B cell (primary cell): ENCODE measurements at regions not wholly inside any gene's neighbourhood (a gene's known extent, or its start where the extent isn't known, plus 50 kb on each side); places are given as distances from the start of the nearest gene placed in this dataset.

Experiments used
- ATAC-seq: fragments of 200-7000 bp; cut with Tn5 transposase; one replicate; pipeline ENCODE4 v1.10.0; 2021; ENCODE audit warnings: low read depth, mild to moderate bottlenecking, moderate number of reproducible peaks, moderate library complexity
- CTCF ChIA-PET: fragments of 350-600 bp; sonication (Branson Sonifier 250); formaldehyde crosslinking; loops from one replicate; lab custom pipeline; 2021; ENCODE audit warnings: antibody characterized with exemption, inconsistent platforms; lab: Charles Lee
- POLR2A ChIA-PET: fragments of 350-600 bp; sonication (Branson Sonifier 250); formaldehyde crosslinking; loops from one replicate; lab custom pipeline; 2021; ENCODE audit warnings: antibody characterized with exemption; lab: Charles Lee
- DNase-seq: peaks from one replicate; pipeline ENCODE4 v3.0.0; 2013
- H2AFZ ChIP-seq: 2 replicates; pipeline ENCODE4 v1.6.1; 2012; ENCODE audit warnings: mild to moderate bottlenecking, low read depth, low read length; ENCODE audit not compliant: insufficient read depth, poor library complexity, severe bottlenecking
- H3K27ac ChIP-seq, 2 donors: 1 replicate in 1 of 2; 2 replicates in 1 of 2; pipeline ENCODE4 v1.5.1; 2012 to 2013; ENCODE audit warnings: low read length in 2 of 2, mild to moderate bottlenecking in 2 of 2, moderate library complexity in 1 of 2
- H3K27me3 ChIP-seq, 4 experiments: fragments of 200-600 bp in 1 of 4; sonication (generic) in 1 of 4; replicated peaks in 1 of 4; 1 replicate in 2 of 4; 2 replicates in 2 of 4; pipeline versions ENCODE4 v1.6.1 to v1.7.0; 2013 to 2016; ENCODE audit warnings: low read length in 3 of 4, mild to moderate bottlenecking in 2 of 4, mixed read lengths in 1 of 4, moderate library complexity in 1 of 4; ENCODE audit not compliant: insufficient read depth in 4 of 4, control insufficient read depth in 3 of 4; ENCODE audit errors: control extremely low read depth in 1 of 4
- H3K36me3 ChIP-seq, 2 experiments: replicated peaks in 1 of 2; 1 replicate in 1 of 2; 2 replicates in 1 of 2; pipeline versions ENCODE4 v1.6.1 to v1.7.1; 2013; ENCODE audit warnings: low read length in 1 of 2; ENCODE audit not compliant: insufficient read depth in 2 of 2, control insufficient read depth in 1 of 2; ENCODE audit errors: control extremely low read depth in 1 of 2, extremely low read depth in 1 of 2
- H3K4me1 ChIP-seq, 2 donors: fragments of 200-600 bp in 1 of 2; sonication (generic) in 1 of 2; 1 replicate in 1 of 2; 2 replicates in 1 of 2; pipeline versions ENCODE4 v1.5.1 to v1.6.1; 2013 to 2017; ENCODE audit warnings: low read length in 2 of 2; ENCODE audit not compliant: control insufficient read depth in 2 of 2, insufficient read depth in 2 of 2
- H3K4me2 ChIP-seq: replicated peaks from 2 replicates; pipeline ENCODE3; 2012; ENCODE audit warnings: mild to moderate bottlenecking, low read depth, low read length; ENCODE audit not compliant: poor library complexity, severe bottlenecking
- H3K4me3 ChIP-seq, 5 experiments: fragments of 200-600 bp in 1 of 5; sonication (generic) in 1 of 5; 1 replicate in 3 of 5; 2 replicates in 2 of 5; pipeline versions ENCODE4 v1.5.1 to v1.7.0; 2011 to 2016; ENCODE audit warnings: low read length in 4 of 5, mild to moderate bottlenecking in 4 of 5, low read depth in 2 of 5, control low read depth in 1 of 5, moderate library complexity in 1 of 5; ENCODE audit not compliant: insufficient read depth in 1 of 5; ENCODE audit errors: control extremely low read depth in 1 of 5, extremely low read depth in 1 of 5
- H3K79me2 ChIP-seq: fragments of 200-600 bp; sonication (generic); one replicate; pipeline ENCODE4 v1.6.0; 2016; ENCODE audit warnings: low read length; ENCODE audit not compliant: control insufficient read depth, insufficient read depth
- H3K9ac ChIP-seq: fragments of 200-600 bp; sonication (generic); 2 replicates; pipeline ENCODE4 v1.6.1; 2017; ENCODE audit warnings: mild to moderate bottlenecking, low read length, moderate library complexity
- H3K9me3 ChIP-seq, 3 donors: one replicate each; pipeline versions ENCODE4 v1.6.1 to v1.7.1; 2013; ENCODE audit warnings: low read length in 2 of 3; ENCODE audit not compliant: control insufficient read depth in 2 of 3, insufficient read depth in 1 of 3; ENCODE audit errors: control extremely low read depth in 1 of 3
- H4K20me1 ChIP-seq: 2 replicates; pipeline ENCODE4 v1.6.0; 2012; ENCODE audit warnings: mild to moderate bottlenecking, low read length; ENCODE audit not compliant: insufficient read depth, control insufficient read depth, poor library complexity, severe bottlenecking
- H3K27ac Mint-ChIP-seq: one replicate; pipeline ENCODE4 v1.8.0; 2021; ENCODE audit warnings: mixed read lengths
- H3K27me3 Mint-ChIP-seq: one replicate; pipeline ENCODE4 v1.8.0; 2021; ENCODE audit warnings: mixed read lengths
- H3K4me1 Mint-ChIP-seq: one replicate; pipeline ENCODE4 v1.8.0; 2021; ENCODE audit warnings: mixed read lengths
- H3K4me3 Mint-ChIP-seq: one replicate; pipeline ENCODE4 v1.8.0; 2021; ENCODE audit warnings: mixed read lengths
- H3K9me3 Mint-ChIP-seq: one replicate; pipeline ENCODE4 v1.8.0; 2022; ENCODE audit warnings: mixed read lengths; ENCODE audit not compliant: insufficient read depth
- CTCF ChIP-seq: fragments of 200-600 bp; IDR thresholded peaks from one replicate; pipeline ENCODE4 v1.8.0; 2022; ENCODE audit warnings: antibody characterized with exemption, mild to moderate bottlenecking
- EZH2 ChIP-seq: IDR thresholded peaks from 2 replicates; pipeline ENCODE4 v1.6.1; 2012; ENCODE audit warnings: borderline replicate concordance, low read depth, mild to moderate bottlenecking, moderate library complexity, low read length; ENCODE audit not compliant: insufficient read depth, poor library complexity, severe bottlenecking
- WGBS: methylation state at CpG from one replicate; pipeline ENCODE4 v1.1.5; 2013; ENCODE audit warnings: missing lambda C conversion rate; ENCODE audit not compliant: insufficient coverage; 5-methylcytosine and 5-hydroxymethylcytosine counted together
- intact Hi-C: fragments of 100-400 bp; cut with micrococcal nuclease; formaldehyde crosslinking; loops from one replicate; pipeline ENCODE4 v1.10.0; 2022

GRCh38 chr1:4219111-4219510 lies 319.0 kb upstream of the C1orf174 start:
- H3K9me3 ChIP-seq = no peaks in the 10 kb centered on the region
- WGBS = 92% methylated on average over 9 of the region's 11 CpGs
- H3K4me2 ChIP-seq = no peak overlapping the region
- intact Hi-C loops = no loop called here
- H3K79me2 ChIP-seq = no peaks in the 10 kb centered on the region
- H3K4me1 ChIP-seq = no peaks in the 10 kb centered on the region
- no peak overlapping the region for H3K4me3 Mint-ChIP-seq
- H3K27ac ChIP-seq = no peak overlapping the region
- ChIA-PET CTCF (no interaction called here), POLR2A (no interaction called here)
- no peaks in the 10 kb centered on the region for H4K20me1 ChIP-seq
- no peaks in the 10 kb centered on the region for H3K9me3 Mint-ChIP-seq
- peaks cover 0 to 2% (median 0%) of the 10 kb centered on the region in 4 experiments for H3K27me3 ChIP-seq
- no peak overlapping the region for H3K9ac ChIP-seq
- no peaks in the 10 kb centered on the region for H3K36me3 ChIP-seq
- no peak for DNase-seq
- ATAC-seq = no peak
- peaks cover 21% of the 10 kb centered on the region for H3K27me3 Mint-ChIP-seq
- no peak for TF ChIP-seq EZH2
- TF ChIP-seq CTCF = no peak
- no peak overlapping the region for H3K4me3 ChIP-seq
- no peak overlapping the region for H2AFZ ChIP-seq
- no peak overlapping the region for H3K27ac Mint-ChIP-seq
- no peaks in the 10 kb centered on the region for H3K4me1 Mint-ChIP-seq

- ChIA-PET POLR2A (no interaction called here), CTCF (no interaction called here)
- Histone ChIP-seq H3K9ac (no peak overlapping the region), H3K79me2 (no peaks in the 10 kb centered on the region), H4K20me1 (no peaks in the 10 kb centered on the region), H3K27me3 (peaks cover 0 to 2% (median 0%) of the 10 kb centered on the region in 4 experiments), H3K4me1 (no peaks in the 10 kb centered on the region), H3K4me3 (no peak overlapping the region), H3K4me2 (no peak overlapping the region), H3K36me3 (no peaks in the 10 kb centered on the region), H3K27ac (no peak overlapping the region), H3K9me3 (no peaks in the 10 kb centered on the region), H2AFZ (no peak overlapping the region)
- no peak for TF ChIP-seq CTCF
- no peak for TF ChIP-seq EZH2
- Mint-ChIP-seq H3K4me3 (no peak overlapping the region), H3K27me3 (peaks cover 16% of the 10 kb centered on the region), H3K9me3 (no peaks in the 10 kb centered on the region), H3K27ac (no peak overlapping the region), H3K4me1 (no peaks in the 10 kb centered on the region)
- ATAC-seq = no peak
- 84% methylated on average over 5 of the region's 5 CpGs for WGBS
- intact Hi-C loops = no loop called here
- DNase-seq = no peak
Observed at GRCh38 chr1:4219826-4220225, 319.8 kb upstream of the C1orf174 start.
